OCI-LY7 (cell line): ENCODE measurements at regions not wholly inside any gene's neighbourhood (a gene's known extent, or its start where the extent isn't known, plus 50 kb on each side); places are given as distances from the start of the nearest gene placed in this dataset.
"Not testable (repeated sequence)": the region's sequence is repeated elsewhere in the genome, so short reads cannot be mapped to it uniquely, and the experiment has no call there.

Source experiments
- BruUV-seq: library from RNA; stranded (reverse); fragments of 400-500 nt; replicated peaks from 2 replicates; lab custom pipeline; 2021; lab: Mats Ljungman, UMichigan
- CTCF ChIA-PET: fragments of 300-600 bp; sonication (Branson Sonifier 250); formaldehyde crosslinking; loops from one replicate; lab custom pipeline; 2022; ENCODE audit warnings: antibody characterized with exemption; ENCODE audit not compliant: unreplicated experiment; lab: Charles Lee
- POLR2A ChIA-PET: fragments of 300-600 bp; sonication (Branson Sonifier 250); formaldehyde crosslinking; loops from one replicate; lab custom pipeline; 2022; ENCODE audit warnings: antibody characterized with exemption; lab: Charles Lee
- DNase-seq: peaks from one replicate; pipeline ENCODE4 v3.0.0-alpha.2; 2015; ENCODE audit warnings: low spot score
- H2AFZ ChIP-seq: fragments of 200-600 bp; sonication (generic), shearing (Covaris generic); 2 replicates; pipeline ENCODE4 v1.6.1; 2014; ENCODE audit warnings: mild to moderate bottlenecking, antibody characterized with exemption, low read length, moderate library complexity
- H3K27ac ChIP-seq: fragments of 200-600 bp; sonication (generic); 2 replicates; pipeline ENCODE4 v1.5.1; 2014; ENCODE audit warnings: mixed run types, low read depth, mild to moderate bottlenecking, moderate library complexity, low read length, inconsistent platforms; ENCODE audit not compliant: poor library complexity, severe bottlenecking
- H3K36me3 ChIP-seq: fragments of 200-600 bp; sonication (generic); 2 replicates; pipeline ENCODE4 v1.6.1; 2014; ENCODE audit warnings: mild to moderate bottlenecking, antibody characterized with exemption, low read length, moderate library complexity, mixed read lengths; ENCODE audit not compliant: insufficient read depth
- H3K4me1 ChIP-seq: fragments of 200-600 bp; sonication (generic); 2 replicates; pipeline ENCODE4 v1.5.1; 2014; ENCODE audit warnings: mild to moderate bottlenecking, low read length; ENCODE audit not compliant: insufficient read depth, poor library complexity, severe bottlenecking
- H3K4me2 ChIP-seq: fragments of 200-600 bp; sonication (generic); 2 replicates; pipeline ENCODE4 v1.6.1; 2014; ENCODE audit warnings: mild to moderate bottlenecking, low read length
- H3K4me3 ChIP-seq: fragments of 200-600 bp; sonication (generic); 2 replicates; pipeline ENCODE4 v1.5.1; 2014; ENCODE audit warnings: mild to moderate bottlenecking, low read depth, low read length; ENCODE audit not compliant: poor library complexity, severe bottlenecking
- H3K79me2 ChIP-seq: fragments of 200-600 bp; sonication (generic); 2 replicates; pipeline ENCODE4 v1.6.1; 2016; ENCODE audit warnings: low read depth, mild to moderate bottlenecking, low read length, moderate library complexity, mixed read lengths; ENCODE audit not compliant: insufficient read depth
- H3K9me2 ChIP-seq: fragments of 200-600 bp; sonication (generic); 2 replicates; pipeline ENCODE4 v1.6.1; 2016; ENCODE audit warnings: mild to moderate bottlenecking, low read length, mixed read lengths; ENCODE audit not compliant: insufficient read depth
- H3K9me3 ChIP-seq: fragments of 200-600 bp; sonication (generic); 2 replicates; pipeline ENCODE4 v1.6.1; 2014; ENCODE audit warnings: mild to moderate bottlenecking, mixed run types, low read length, mixed read lengths
- H4K20me1 ChIP-seq: fragments of 200-600 bp; sonication (generic); 2 replicates; pipeline ENCODE4 v1.6.1; 2014; ENCODE audit warnings: mild to moderate bottlenecking, antibody characterized with exemption, low read length, moderate library complexity, mixed read lengths; ENCODE audit not compliant: insufficient read depth
- EZH2phosphoT487 ChIP-seq: fragments of 200-600 bp; sonication (generic); IDR thresholded peaks from 2 replicates; pipeline ENCODE4 v1.6.1; 2018; ENCODE audit warnings: low read depth, borderline replicate concordance, mild to moderate bottlenecking, mixed run types, antibody characterized with exemption, low read length, moderate library complexity, mixed read lengths
- intact Hi-C: fragments of 100-400 bp; cut with micrococcal nuclease; formaldehyde crosslinking; loops from one replicate; pipeline ENCODE4 v1.10.0; 2022; ENCODE audit not compliant: unreplicated experiment
- TF ChIP-seq, protein P1 (sequence below): fragments of 200-600 bp; sonication (generic); conservative IDR thresholded peaks from 2 replicates; pipeline ENCODE4 v1.5.1; 2014; ENCODE audit warnings: mild to moderate bottlenecking, antibody characterized with exemption, low read length, moderate library complexity, mixed read lengths

DNA sequence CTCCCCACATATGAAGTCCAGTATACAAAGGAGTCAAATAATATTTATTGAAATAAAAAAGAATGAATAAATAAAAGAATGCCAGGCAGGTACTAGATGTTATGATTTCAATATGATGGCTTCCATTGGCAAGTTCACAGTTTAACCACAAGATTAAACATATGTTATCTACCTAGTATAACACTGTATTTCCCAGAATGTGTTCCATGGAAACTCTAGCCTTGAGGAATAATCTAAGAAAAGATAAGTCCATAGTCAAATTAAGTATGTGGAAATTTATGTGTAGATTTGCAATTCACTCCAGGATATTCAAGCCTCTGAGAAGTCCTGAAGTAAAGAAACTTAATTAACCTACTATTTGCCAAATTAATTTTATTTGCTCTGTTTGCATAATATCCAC, 71.1 kb upstream of the FMNL2 start:
- Histone ChIP-seq H3K27ac (no peak overlapping the region), H3K4me3 (no peak overlapping the region), H3K4me1 (no peaks in the 10 kb centered on the region), H3K9me2 (no peaks in the 10 kb centered on the region), H2AFZ (no peak overlapping the region), H3K79me2 (no peaks in the 10 kb centered on the region), H4K20me1 (no peaks in the 10 kb centered on the region), H3K9me3 (0 out of 2 replicates have a peak, but pooled peaks cover 4% of the 10 kb centered on the region), H3K4me2 (no peak overlapping the region), H3K36me3 (no peaks in the 10 kb centered on the region)
- intact Hi-C loops = no loop called here
- no TSS peak for BruUV-seq
- TF ChIP-seq, protein P1, sequence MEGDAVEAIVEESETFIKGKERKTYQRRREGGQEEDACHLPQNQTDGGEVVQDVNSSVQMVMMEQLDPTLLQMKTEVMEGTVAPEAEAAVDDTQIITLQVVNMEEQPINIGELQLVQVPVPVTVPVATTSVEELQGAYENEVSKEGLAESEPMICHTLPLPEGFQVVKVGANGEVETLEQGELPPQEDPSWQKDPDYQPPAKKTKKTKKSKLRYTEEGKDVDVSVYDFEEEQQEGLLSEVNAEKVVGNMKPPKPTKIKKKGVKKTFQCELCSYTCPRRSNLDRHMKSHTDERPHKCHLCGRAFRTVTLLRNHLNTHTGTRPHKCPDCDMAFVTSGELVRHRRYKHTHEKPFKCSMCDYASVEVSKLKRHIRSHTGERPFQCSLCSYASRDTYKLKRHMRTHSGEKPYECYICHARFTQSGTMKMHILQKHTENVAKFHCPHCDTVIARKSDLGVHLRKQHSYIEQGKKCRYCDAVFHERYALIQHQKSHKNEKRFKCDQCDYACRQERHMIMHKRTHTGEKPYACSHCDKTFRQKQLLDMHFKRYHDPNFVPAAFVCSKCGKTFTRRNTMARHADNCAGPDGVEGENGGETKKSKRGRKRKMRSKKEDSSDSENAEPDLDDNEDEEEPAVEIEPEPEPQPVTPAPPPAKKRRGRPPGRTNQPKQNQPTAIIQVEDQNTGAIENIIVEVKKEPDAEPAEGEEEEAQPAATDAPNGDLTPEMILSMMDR = no peak
- no peak for TF ChIP-seq EZH2phosphoT487
- ChIA-PET POLR2A (interaction anchor here (0.6 kb wide), 1 partner anchor 617 kb away, joined by 3 read pairs; no protein-coding TSS in a partner anchor), CTCF (no interaction called here)
- no peak for DNase-seq

DNA sequence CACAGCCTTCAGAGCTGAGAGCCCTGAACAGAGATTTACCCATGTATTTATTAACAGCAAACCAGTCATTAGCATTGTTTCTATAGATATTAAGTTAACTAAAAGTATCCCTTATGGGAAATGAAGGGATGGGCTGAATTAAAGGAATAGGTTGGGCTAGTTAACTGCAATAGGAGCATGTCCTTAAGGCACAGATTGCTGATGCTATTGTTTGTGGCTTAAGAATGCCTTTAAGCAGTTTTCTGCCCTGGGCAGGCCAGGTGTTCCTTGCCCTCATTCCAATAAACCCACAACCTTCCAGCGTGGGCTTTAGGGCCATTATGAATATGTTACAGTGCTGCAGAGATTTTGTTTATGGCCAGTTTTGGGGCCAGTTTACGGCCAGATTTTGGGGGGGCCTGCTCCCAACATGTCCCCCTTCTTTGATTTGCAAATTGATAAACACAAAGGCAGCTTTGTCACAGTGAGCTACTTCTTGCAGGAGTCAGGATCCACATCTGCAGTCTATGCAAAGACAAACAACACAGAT, 61.2 kb upstream of the FMNL2 start:
- H3K9me3 ChIP-seq, H3K36me3 ChIP-seq, POLR2A ChIA-PET, H3K27ac ChIP-seq, intact Hi-C loops, H3K79me2 ChIP-seq, DNase-seq, H2AFZ ChIP-seq, H3K9me2 ChIP-seq, CTCF ChIA-PET, H3K4me2 ChIP-seq, H3K4me3 ChIP-seq, H4K20me1 ChIP-seq, H3K4me1 ChIP-seq, BruUV-seq: not testable (repeated sequence)

DNA sequence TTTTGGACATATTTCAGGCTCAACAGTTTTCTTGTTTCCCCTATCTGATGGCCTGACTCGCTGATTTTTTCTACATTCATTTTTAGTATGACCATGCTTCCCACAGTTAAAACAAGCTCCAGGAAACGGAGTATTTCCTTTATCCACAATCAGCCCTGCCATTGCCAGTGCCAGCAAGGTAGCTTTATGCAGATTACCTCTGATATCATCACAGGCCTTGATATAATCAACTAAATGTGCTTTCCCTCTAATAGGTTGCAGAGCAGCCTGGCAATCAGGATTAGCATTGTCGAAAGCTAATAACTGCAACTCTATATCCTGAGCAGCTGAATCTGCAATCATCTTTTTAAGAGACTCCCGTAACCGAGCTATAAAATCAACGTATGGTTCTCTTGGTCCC, 57.1 kb upstream of the FMNL2 start:
- H3K9me3 ChIP-seq, intact Hi-C loops, H2AFZ ChIP-seq, H3K79me2 ChIP-seq, H4K20me1 ChIP-seq, H3K4me3 ChIP-seq, H3K36me3 ChIP-seq, H3K4me1 ChIP-seq, BruUV-seq, H3K9me2 ChIP-seq, H3K27ac ChIP-seq, DNase-seq, CTCF ChIA-PET, H3K4me2 ChIP-seq: not testable (repeated sequence)
- POLR2A ChIA-PET = interaction anchor here (0.7 to 0.9 kb wide), 2 partner anchors 9 to 15 kb away, joined by 3 read pairs; no protein-coding TSS in a partner anchor

DNA sequence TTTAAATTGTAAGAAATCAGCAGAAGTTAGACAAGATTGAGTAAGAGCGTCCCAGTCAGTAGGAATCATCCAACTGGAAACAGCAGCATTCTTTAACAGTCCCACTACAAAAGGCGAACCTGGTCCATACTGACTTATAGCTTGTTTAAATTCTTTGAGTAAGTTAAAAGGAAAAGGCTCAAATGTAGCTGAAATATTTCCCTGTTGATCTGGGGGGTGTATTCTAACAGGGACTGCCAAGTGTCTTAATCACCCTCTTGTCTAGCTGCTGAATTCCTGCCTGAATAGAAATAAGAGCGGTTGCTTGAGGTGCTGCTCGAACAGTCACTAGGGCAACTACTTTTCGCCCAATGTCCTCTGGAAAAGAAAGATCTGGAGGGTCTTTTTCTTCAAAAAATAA, 56.4 kb upstream of the FMNL2 start:
- no peak for DNase-seq
- Histone ChIP-seq H3K9me3 (no peaks in the 10 kb centered on the region), H3K4me2 (no peak overlapping the region), H3K27ac (no peak overlapping the region), H2AFZ (no peak overlapping the region), H4K20me1 (no peaks in the 10 kb centered on the region), H3K4me3 (no peak overlapping the region), H3K36me3 (no peaks in the 10 kb centered on the region), H3K79me2 (no peaks in the 10 kb centered on the region), H3K9me2 (no peaks in the 10 kb centered on the region), H3K4me1 (no peaks in the 10 kb centered on the region)
- BruUV-seq = no TSS peak
- TF ChIP-seq EZH2phosphoT487 = no peak
- TF ChIP-seq, protein P1 = no peak
- ChIA-PET CTCF (no interaction called here), POLR2A (interaction anchor here (0.9 kb wide), 1 partner anchor 14 kb away, joined by 3 read pairs; no protein-coding TSS in a partner anchor)
- intact Hi-C loops = no loop called here

DNA sequence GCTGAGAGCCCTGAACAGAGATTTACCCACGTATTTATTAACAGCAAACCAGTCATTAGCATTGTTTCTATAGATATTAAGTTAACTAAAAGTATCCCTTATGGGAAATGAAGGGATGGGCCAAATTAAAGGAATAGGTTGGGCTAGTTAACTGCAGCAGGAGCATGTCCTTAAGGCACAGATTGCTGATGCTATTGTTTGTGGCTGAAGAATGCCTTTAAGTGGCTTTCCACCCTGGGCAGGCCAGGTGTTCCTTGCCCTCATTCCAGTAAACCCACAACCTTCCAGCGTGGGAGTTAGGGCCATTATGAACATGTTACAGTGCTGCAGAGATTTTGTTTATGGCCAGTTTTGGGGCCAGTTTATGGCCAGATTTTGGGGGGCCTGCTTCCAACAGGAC, 55.6 kb upstream of the FMNL2 start:
- intact Hi-C loops, BruUV-seq, DNase-seq, H3K4me2 ChIP-seq, H3K4me1 ChIP-seq, H3K4me3 ChIP-seq, CTCF ChIA-PET, H3K9me3 ChIP-seq, H2AFZ ChIP-seq, POLR2A ChIA-PET, H4K20me1 ChIP-seq, H3K9me2 ChIP-seq, H3K27ac ChIP-seq, H3K36me3 ChIP-seq, H3K79me2 ChIP-seq: not testable (repeated sequence)
